GM12891 (cell line): ENCODE measurements at regions not wholly inside any gene's neighbourhood (a gene's known extent, or its start where the extent isn't known, plus 50 kb on each side); places are given as distances from the start of the nearest gene placed in this dataset.

Source experiments
- POLR2A ChIP-seq: IDR thresholded peaks from 2 replicates; pipeline ENCODE4 v1.6.1; 2011; ENCODE audit warnings: low read depth, low read length, control low read depth
- POLR2AphosphoS5 ChIP-seq: IDR thresholded peaks from 2 replicates; pipeline ENCODE4 v1.6.1; 2011; ENCODE audit warnings: low read depth, low read length, control low read depth

DNA sequence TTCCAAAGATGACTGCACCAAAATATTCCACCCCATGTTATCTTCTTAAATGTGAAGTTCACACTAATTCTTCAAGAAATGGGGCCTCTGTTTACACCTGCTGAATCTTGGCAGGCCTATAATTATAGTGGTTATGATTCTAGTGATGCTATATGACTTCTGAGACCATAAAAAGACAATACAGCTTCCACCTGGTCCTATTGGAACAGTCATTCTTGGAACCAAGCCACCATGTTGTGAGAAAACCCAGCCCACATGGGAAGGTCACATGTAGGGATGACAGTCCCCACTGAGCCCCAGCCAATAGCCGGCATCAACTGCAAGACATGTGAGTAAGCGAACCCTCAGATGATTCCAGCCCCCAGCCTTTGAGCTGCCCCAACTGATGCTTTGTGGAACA is 587.5 kb downstream of the MID1IP1 start:
- TF ChIP-seq POLR2AphosphoS5 (no peak), POLR2A (no peak)
